Fibroblast of mammary gland (primary cell): ENCODE measurements at regions not wholly inside any gene's neighbourhood (a gene's known extent, or its start where the extent isn't known, plus 50 kb on each side); places are given as distances from the start of the nearest gene placed in this dataset.
"Not testable (repeated sequence)": the region's sequence is repeated elsewhere in the genome, so short reads cannot be mapped to it uniquely, and the experiment has no call there.

Experiments used
- DNase-seq: peaks from one replicate; pipeline ENCODE4 v3.0.0-alpha.2; 2010; ENCODE audit warnings: low read depth
- H3K4me3 ChIP-seq: 2 replicates; pipeline ENCODE4 v1.5.1; 2011; ENCODE audit warnings: low read depth, mild to moderate bottlenecking, low read length, moderate library complexity; ENCODE audit not compliant: control insufficient read depth
- TF ChIP-seq, protein P1 (sequence below): conservative IDR thresholded peaks from 2 replicates; pipeline ENCODE4 v1.5.1; 2011; ENCODE audit warnings: low read depth, low read length, inconsistent platforms; ENCODE audit not compliant: control insufficient read depth, insufficient read depth

DNA sequence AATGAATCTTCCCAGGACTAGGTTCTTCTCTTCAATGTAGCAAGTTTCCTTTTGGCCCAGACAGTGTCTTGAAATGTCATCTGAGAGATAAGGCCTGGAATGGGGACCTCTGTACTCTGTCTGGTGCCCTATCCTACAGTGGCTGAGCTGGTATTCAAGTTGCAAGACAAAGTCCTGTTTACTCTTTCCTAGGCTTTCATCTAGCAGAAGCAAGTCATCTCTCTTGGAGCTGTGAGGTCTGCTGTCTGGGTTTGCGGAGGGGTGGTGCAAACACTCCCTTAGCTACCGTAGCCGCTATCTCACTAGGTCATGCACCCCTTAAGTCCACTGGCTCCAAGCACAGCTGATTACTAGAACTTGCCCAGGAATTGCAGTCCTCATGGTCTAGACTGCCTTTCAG is 149.7 kb upstream of the SLC16A7 start:
- TF ChIP-seq, protein P1, sequence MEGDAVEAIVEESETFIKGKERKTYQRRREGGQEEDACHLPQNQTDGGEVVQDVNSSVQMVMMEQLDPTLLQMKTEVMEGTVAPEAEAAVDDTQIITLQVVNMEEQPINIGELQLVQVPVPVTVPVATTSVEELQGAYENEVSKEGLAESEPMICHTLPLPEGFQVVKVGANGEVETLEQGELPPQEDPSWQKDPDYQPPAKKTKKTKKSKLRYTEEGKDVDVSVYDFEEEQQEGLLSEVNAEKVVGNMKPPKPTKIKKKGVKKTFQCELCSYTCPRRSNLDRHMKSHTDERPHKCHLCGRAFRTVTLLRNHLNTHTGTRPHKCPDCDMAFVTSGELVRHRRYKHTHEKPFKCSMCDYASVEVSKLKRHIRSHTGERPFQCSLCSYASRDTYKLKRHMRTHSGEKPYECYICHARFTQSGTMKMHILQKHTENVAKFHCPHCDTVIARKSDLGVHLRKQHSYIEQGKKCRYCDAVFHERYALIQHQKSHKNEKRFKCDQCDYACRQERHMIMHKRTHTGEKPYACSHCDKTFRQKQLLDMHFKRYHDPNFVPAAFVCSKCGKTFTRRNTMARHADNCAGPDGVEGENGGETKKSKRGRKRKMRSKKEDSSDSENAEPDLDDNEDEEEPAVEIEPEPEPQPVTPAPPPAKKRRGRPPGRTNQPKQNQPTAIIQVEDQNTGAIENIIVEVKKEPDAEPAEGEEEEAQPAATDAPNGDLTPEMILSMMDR: no peak
- no peak for DNase-seq
- no peak overlapping the region for H3K4me3 ChIP-seq

DNA sequence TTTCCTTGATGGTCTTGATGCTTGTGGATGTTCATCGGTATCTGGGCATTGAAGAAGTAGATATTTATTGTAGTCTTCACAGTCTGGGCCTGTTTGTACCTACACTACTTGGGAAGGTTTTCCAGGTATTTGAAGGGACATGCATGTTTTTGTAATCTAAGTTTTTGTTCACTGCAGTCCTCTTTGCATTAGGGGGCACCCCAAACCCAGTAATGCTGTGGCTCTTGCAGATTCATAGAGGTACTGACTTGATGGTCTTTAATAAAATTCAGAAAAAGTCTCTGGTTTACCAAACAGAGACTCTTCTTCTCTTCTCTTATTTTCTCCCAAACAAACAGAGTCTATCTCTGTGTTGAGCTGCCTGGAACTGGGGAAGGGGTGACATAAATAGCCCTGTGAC is 150.9 kb upstream of the SLC16A7 start:
- DNase-seq: peak; percentile 50
- H3K4me3 ChIP-seq: no peak overlapping the region
- TF ChIP-seq, protein P1: peak; percentile 37

DNA sequence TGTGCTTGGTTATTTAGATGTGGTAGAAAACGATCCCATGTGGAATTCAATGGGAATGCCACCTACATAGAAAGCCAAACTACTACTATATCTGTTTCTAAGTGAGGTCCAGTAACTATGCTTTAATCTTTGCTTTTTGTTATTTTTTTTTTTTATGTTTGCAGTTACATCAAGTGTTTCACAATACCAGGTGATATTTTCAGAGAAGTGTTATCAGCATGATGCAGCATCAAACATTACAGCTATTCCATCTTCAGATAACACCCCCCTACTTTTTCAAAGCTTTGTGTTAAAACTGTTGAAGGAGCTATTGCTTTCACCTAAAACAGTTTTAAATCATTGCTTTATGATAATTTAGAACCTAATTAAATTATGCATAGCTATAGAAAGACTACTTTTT is 163.8 kb upstream of the SLC16A7 start:
- TF ChIP-seq, protein P1: no peak
- DNase-seq: no peak
- H3K4me3 ChIP-seq: no peak overlapping the region

DNA sequence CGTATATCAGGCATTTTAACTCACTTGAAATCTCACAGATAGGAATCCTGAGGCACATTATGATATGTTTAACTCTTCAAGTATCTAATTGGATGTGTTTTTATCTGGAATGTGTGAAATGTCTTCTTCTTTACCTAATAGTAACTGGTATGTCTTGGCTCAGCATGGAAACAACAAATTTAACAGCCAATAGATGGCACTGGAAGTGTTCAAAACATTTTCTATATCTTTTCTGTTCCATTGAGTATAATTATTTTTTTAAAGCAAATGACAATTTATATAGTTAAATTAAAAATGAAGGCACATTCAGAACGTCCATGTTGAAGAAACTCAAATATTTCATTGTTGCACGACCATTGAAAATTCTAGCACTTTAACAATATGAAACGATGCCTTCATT is 164.6 kb upstream of the SLC16A7 start:
- TF ChIP-seq, protein P1: peak; percentile 23
- H3K4me3 ChIP-seq: no peak overlapping the region
- peak; percentile 23 for DNase-seq

DNA sequence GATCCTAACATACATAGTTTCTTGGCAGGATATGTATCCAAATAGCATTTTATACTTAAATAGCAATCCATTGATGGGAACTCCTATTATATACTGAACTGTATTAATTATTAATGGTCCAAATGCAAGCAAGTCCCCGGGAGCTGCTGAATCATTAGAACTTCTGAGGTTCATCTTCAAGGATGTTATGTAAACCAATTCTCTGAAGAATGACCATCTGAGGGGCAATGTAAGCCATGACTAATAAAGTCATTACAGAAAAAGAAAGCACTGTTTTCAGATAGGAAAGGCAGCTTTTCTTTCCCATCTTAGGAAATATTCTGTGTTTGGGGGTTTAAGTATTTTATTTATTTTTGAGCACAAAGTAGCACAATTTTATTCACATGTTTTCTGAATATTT is 166.1 kb upstream of the SLC16A7 start:
- DNase-seq: peak; percentile 29
- TF ChIP-seq, protein P1: no peak
- no peak overlapping the region for H3K4me3 ChIP-seq

DNA sequence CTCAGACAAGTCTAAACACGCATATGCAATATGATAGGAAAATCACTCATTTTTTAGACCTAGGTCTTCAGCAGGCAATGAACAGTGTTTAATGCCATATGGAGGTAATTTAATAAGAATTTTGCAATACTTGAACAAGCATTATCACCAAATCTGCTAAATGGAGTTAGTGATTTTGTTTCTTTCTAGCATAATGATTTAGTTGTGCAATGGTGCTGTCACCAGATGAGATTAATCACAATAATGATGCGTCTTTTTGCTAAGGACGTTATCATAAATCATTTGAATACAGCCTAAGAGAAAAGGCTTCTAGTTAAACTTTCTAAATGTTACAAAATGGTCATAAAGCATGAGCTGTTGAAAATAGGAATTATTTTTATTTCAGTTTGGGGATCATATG is 170.0 kb upstream of the SLC16A7 start:
- no peak overlapping the region for H3K4me3 ChIP-seq
- TF ChIP-seq, protein P1: no peak
- peak; percentile 74 for DNase-seq

DNA sequence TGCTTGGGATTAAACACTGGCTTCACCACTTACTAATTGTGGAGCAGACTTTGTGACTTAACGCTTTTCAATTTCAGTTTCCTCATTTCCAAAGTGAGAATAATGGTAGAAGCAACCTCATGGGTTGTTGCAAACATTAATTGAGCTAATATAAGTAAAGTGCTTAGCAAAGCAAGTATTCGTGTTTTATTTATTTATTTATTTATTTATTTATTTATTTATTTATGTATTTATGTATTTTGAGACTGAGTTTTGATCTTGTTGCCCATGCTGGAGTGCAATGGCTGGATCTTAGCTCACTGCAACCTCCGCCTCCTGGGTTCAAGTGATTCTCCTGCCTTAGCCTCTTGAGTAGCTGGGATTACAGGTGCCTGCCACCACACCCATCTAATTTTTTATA is 171.2 kb upstream of the SLC16A7 start:
- H3K4me3 ChIP-seq, DNase-seq: not testable (repeated sequence)

DNA sequence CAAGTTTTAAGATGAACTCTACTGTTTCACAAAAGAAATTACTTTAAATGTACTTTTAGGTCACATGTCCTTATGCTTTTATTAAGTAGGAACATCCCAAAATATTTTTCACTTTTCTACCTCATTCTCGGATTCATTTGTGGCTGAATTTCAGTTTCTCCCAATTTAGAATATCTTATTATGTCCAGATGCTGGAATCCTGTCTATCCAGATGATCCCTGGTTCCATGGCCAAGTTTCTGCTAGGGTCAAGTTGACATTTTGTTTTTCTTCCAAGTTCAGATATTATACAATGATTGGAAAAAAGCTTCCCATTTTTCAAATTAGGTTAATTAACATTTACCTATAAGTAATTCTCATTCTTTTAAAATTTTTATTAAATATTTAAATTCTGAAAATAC is 181.8 kb upstream of the SLC16A7 start:
- DNase-seq: no peak
- H3K4me3 ChIP-seq: no peak overlapping the region
- TF ChIP-seq, protein P1: no peak
